Activated naive CD8-positive, alpha-beta T cell treated with anti-CD3 and anti-CD28 coated beads, Interleukin-2, amount 50 U/mL, for 24 hours (primary cell): ENCODE measurements at regions not wholly inside any gene's neighbourhood (a gene's known extent, or its start where the extent isn't known, plus 50 kb on each side); places are given as distances from the start of the nearest gene placed in this dataset.
"Not testable (repeated sequence)": the region's sequence is repeated elsewhere in the genome, so short reads cannot be mapped to it uniquely, and the experiment has no call there.

Experiments
- ATAC-seq: fragments of 150-1000 bp; cut with Tn5 transposase; one replicate; pipeline ENCODE4 v1.10.0; 2021
- DNase-seq: peaks from one replicate; pipeline ENCODE4 v3.0.0; 2021
- H3K27ac Mint-ChIP-seq: one replicate; pipeline ENCODE4 v1.8.0; 2021; ENCODE audit warnings: mild to moderate bottlenecking, mixed read lengths
- H3K27me3 Mint-ChIP-seq: one replicate; pipeline ENCODE4 v1.8.0; 2021; ENCODE audit warnings: mixed read lengths
- H3K36me3 Mint-ChIP-seq: one replicate; pipeline ENCODE4 v1.8.0; 2021; ENCODE audit warnings: low read depth, mixed read lengths
- H3K4me1 Mint-ChIP-seq: one replicate; pipeline ENCODE4 v1.8.0; 2021; ENCODE audit warnings: mixed read lengths
- H3K4me3 Mint-ChIP-seq: one replicate; pipeline ENCODE4 v1.8.0; 2021; ENCODE audit warnings: mild to moderate bottlenecking, moderate library complexity, mixed read lengths
- H3K9me3 Mint-ChIP-seq: one replicate; pipeline ENCODE4 v1.8.0; 2021; ENCODE audit warnings: mixed read lengths

- not testable (repeated sequence) for H3K27ac Mint-ChIP-seq, H3K9me3 Mint-ChIP-seq, DNase-seq, H3K4me1 Mint-ChIP-seq, H3K4me3 Mint-ChIP-seq, ATAC-seq, H3K36me3 Mint-ChIP-seq, H3K27me3 Mint-ChIP-seq
Observed at GRCh38 chr17:20387549-20387948, 79.8 kb downstream of the LGALS9B start.

DNA sequence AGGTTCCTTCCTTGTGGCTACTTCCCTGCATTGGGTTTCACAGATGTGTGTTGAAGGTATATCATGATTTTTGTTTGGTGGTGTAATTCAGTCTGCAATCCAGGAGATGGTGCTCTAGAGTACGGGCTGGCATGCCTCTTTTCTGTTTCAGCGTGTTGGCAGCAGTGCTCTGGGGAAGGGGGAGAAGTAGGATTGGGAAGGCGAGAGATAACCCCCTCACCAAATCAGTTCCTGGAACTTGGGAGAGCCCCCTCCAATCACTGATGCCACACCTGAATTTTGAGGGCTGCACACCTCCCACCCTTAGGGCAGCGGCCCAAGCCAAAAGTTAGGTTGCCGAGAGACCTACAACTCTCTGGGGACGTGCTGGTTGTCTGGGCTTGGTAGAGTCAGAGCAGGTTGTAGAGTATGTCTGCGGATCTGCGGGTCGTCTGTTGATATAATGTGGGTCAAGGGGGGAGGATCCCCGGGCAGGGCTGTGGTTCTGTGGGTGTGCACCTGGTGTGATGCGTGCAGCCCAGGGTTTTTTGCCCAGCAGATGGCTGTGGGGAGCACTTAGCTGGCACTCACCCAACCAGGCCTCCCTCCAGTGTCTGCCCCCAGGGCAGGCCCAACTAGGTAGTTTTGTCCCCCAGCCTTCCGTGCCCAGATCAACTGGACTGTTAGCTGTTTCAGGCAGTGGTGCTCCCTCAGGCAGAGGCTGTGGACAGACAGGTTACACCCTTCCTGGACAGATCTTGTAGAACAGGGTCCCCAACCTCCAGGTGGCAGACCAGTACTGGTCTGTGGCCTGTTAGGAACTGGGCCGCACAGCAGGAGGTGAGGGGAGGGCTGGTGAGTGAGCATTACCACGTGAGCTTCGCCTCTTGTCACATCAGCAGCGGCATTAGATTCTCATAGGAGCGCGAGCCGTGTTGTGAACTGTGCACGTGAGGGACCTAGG is 85.7 kb downstream of the LGALS9B start:
- DNase-seq (peak; percentile 6), ATAC-seq (peak; percentile 52)
- not testable (repeated sequence) for H3K36me3 Mint-ChIP-seq, H3K27ac Mint-ChIP-seq, H3K9me3 Mint-ChIP-seq, H3K4me1 Mint-ChIP-seq, H3K27me3 Mint-ChIP-seq
- peak overlapping the region; percentile 48 for H3K4me3 Mint-ChIP-seq

DNA sequence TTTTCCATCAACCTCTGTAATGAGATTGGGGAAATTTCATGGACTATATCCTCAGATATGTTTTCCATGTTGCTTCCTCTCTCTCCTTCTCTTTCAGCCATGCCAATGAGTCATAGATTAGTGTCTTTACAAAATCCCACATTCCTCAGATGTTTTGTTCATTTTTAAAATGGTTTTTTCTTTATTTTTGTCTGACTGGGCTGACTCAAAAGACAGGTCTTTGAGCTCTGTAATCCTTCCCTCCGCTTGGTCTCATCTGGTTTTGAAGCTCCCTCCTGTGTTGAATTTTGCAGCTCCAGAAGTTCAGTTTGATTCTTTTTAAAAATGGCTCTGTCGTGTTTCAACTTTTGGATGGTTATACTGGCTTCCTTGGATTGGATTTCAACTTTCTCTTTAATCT is 86.7 kb downstream of the LGALS9B start:
- not testable (repeated sequence) for ATAC-seq, H3K4me1 Mint-ChIP-seq, H3K9me3 Mint-ChIP-seq, H3K36me3 Mint-ChIP-seq, DNase-seq, H3K27ac Mint-ChIP-seq, H3K27me3 Mint-ChIP-seq, H3K4me3 Mint-ChIP-seq

GRCh38 chr17:20379251-20379650 is 88.1 kb downstream of the LGALS9B start:
- H3K9me3 Mint-ChIP-seq, H3K36me3 Mint-ChIP-seq, DNase-seq, H3K27me3 Mint-ChIP-seq, ATAC-seq, H3K27ac Mint-ChIP-seq, H3K4me1 Mint-ChIP-seq, H3K4me3 Mint-ChIP-seq: not testable (repeated sequence)

DNA sequence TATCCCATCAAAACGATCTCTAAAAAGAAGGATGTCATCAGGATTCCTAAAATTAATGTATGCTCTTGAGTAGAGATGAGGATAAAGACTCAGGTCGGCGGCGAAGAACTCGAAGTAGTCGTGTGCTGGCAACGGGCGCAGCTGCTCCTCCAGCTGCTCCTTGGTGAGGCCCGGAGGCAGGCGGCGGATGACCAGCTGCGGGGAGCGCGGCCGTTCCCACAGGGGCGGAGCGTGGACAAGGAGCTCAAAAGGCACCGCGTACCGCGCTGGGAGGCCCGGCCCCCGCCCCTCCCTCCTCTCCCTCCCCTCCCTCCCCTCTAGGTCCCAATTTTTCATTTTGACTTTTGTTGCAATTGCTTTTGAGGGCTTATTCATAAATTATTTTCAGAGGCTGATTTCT is 90.7 kb downstream of the LGALS9B start:
- not testable (repeated sequence) for H3K27ac Mint-ChIP-seq

GRCh38 chr17:20375745-20376144 is 91.6 kb downstream of the LGALS9B start:
- ATAC-seq, H3K9me3 Mint-ChIP-seq, H3K4me3 Mint-ChIP-seq, DNase-seq, H3K36me3 Mint-ChIP-seq, H3K27me3 Mint-ChIP-seq, H3K4me1 Mint-ChIP-seq, H3K27ac Mint-ChIP-seq: not testable (repeated sequence)

More for the DNA sequence above, 90.7 kb downstream of the LGALS9B start:
- H3K9me3 Mint-ChIP-seq, H3K4me3 Mint-ChIP-seq, DNase-seq, H3K36me3 Mint-ChIP-seq, H3K4me1 Mint-ChIP-seq, ATAC-seq, H3K27me3 Mint-ChIP-seq: not testable (repeated sequence)
